Posterior vena cava (tissue), 2 donors: ENCODE measurements at regions not wholly inside any gene's neighbourhood (a gene's known extent, or its start where the extent isn't known, plus 50 kb on each side); places are given as distances from the start of the nearest gene placed in this dataset.
"Not testable (repeated sequence)": the region's sequence is repeated elsewhere in the genome, so short reads cannot be mapped to it uniquely, and the experiment has no call there.

Source experiments
- DNase-seq: peaks from one replicate; pipeline ENCODE4 v3.0.0-alpha.2; 2020; ENCODE audit warnings: low spot score
- intact Hi-C, 2 donors: fragments of 100-400 bp; cut with DNase I; formaldehyde crosslinking; loops; one replicate each; pipeline versions ENCODE4 v1.14.1 to v1.14.2; 2022 to 2023
- donor health status: DM: yes; HTN: yes; CAD: no.
- donor health status: DM: yes; HTN: yes; CAD: no.

GRCh38 chr7:69218576-69218975, 379.7 kb upstream of the AUTS2 start:
- DNase-seq: no peak
- intact Hi-C loops: no loop called here

DNA sequence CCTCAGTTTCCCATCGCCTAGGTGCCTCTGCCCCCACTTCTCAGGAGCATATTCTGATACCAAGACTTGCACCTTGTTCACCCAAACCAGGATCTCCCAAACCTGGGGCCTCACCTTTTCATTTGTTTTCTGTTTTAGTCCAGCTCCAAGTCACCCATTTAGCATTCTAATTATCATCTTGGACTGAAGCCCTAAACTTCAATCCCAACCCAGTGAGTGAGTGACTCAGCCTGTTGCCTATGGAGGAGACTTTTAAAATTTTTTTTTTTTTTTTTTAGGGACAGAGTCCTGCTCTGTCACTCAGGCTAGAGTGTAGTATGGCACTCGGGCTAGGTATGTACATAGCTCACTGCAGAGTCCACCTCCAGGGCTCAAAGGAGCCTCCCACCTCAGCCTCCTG, 378.9 kb upstream of the AUTS2 start:
- no peak for DNase-seq
- intact Hi-C loops: no loop called here

- DNase-seq: no peak
- intact Hi-C loops: no loop called here
These were observed 372.9 kb upstream of the AUTS2 start for GRCh38 chr7:69225259-69225943.

DNA sequence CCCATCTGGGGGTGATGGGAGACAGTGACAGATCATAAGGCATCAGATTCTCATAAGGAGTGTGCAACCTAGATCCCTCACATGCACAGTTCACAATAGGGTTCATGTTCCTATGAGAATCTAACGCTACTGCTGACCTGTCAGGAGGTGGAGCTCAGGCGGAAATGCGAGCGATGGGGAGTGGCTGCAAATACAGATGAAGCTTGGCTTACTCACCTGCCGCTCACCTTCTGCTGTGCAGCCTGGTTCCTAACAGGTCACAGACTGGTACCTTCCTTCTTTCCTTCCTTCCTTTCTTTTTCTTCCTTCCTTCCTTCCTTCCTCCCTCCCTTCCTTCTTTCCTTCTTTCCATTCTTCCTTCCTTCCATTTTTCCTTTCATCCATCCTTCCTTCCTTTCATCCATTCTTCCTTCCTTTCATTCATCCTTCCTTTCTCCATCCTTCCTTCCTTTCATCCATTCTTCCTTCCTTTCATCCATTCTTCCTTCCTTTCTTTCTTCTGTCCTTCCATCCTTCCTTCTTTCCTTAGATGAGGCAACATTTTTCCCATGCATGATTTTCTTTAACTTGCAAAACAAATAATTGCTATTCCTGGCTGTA, 370.0 kb upstream of the AUTS2 start:
- intact Hi-C loops: no loop called here
- no peak for DNase-seq

GRCh38 chr7:69232445-69233376, 365.6 kb upstream of the AUTS2 start:
- no peak for DNase-seq
- intact Hi-C loops: no loop called here

GRCh38 chr7:69237541-69237940, 360.7 kb upstream of the AUTS2 start:
- intact Hi-C loops: no loop called here
- DNase-seq: peak; percentile 48

GRCh38 chr7:69243016-69243415, 355.3 kb upstream of the AUTS2 start:
- no peak for DNase-seq
- intact Hi-C loops: no loop called here

GRCh38 chr7:69244701-69245100, 353.6 kb upstream of the AUTS2 start:
- DNase-seq: no peak
- intact Hi-C loops: no loop called here

GRCh38 chr7:69245646-69246045, 352.6 kb upstream of the AUTS2 start:
- DNase-seq: no peak
- intact Hi-C loops: no loop called here

GRCh38 chr7:69246758-69247157, 351.5 kb upstream of the AUTS2 start:
- no peak for DNase-seq
- intact Hi-C loops: no loop called here

DNA sequence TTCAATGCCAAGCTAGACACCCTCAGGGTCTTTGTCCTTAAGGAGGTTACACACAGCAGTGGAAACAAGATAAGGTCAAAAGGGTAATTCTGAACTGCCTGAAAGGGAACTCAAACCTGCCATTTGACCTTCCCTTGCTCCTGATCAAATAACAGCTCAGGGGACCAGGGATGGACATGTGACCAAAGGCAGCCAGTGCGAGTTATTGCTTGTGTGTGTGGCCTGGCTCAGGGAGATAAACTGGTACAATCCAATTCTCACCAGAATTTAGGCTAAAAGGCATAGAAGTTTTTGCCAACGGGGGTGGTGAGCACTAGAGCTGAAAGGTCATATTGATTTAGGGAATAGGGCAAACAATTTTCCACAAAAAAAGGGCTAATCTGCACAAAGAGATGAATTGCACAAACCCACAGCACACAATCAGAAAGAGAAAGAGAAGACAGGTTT, 349.9 kb upstream of the AUTS2 start:
- DNase-seq, intact Hi-C loops: not testable (repeated sequence)

GRCh38 chr7:69250958-69251357, 347.3 kb upstream of the AUTS2 start:
- intact Hi-C loops: no loop called here
- DNase-seq: no peak

DNA sequence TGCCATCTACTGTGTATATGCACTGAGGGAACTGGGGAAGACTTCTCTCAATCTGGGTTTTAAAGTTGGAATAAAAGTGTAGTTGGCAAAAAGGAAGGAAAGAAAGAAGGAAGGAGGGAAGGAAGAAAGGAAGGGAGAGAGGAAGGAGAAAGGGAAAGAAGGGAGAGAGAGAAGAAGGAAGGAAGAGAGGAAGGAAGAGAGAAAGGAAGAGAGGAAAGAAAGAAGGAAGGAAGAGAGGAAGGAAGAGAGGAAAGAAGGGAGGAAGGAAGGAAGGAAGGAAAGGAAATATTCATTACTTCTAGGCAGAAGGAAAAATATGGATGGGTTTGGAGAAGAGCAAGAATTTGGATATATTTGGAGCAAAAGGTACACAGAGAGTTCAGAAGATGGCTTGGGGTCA, 343.6 kb upstream of the AUTS2 start:
- DNase-seq: no peak
- intact Hi-C loops: no loop called here

DNA sequence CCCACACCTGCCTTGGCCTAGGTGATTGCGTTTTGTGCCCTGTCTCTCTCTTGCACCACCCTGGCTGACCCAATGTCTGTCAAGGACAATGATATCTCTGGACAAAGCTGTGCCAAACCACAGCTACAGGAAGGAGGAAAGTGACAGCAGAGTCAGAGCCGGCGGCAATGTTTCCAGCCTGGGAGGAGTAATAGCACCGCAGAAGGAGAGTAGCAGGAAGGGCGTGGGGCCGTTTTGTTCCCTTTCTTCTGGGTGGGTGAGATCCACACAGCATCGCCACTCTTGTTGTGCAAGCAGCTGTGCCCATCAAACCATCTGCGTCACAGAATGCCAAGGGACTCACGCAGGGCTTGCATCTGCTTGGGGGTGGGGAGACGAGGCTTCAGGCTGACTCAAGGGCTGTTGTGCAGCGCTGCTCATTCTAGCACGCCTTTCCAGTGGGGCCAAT, 341.6 kb upstream of the AUTS2 start:
- intact Hi-C loops: no loop called here
- DNase-seq: peak; percentile 89

DNA sequence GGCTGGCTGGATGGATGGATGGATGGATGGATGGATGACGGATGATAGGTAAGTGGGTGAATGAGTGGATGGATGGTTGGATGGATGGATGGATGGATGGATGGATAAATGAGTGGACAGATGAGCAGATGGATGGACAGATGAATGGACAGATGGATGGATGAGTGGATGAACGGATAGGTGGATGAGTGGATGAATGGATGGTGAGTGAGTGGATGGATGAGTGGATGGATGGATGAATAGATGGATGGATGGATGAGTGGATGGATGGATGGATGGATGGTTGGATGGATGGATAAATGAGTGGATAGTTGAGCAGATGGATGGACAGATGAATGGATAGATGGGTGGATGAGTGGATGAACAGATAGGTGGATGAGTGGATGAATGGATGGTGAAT, 340.7 kb upstream of the AUTS2 start:
- intact Hi-C loops: no loop called here
- no peak for DNase-seq

- no peak for DNase-seq
- intact Hi-C loops: no loop called here
These were observed 338.8 kb upstream of the AUTS2 start for GRCh38 chr7:69259445-69259844.

- intact Hi-C loops: no loop called here
These were observed 338.3 kb upstream of the AUTS2 start for GRCh38 chr7:69260023-69260422.

DNA sequence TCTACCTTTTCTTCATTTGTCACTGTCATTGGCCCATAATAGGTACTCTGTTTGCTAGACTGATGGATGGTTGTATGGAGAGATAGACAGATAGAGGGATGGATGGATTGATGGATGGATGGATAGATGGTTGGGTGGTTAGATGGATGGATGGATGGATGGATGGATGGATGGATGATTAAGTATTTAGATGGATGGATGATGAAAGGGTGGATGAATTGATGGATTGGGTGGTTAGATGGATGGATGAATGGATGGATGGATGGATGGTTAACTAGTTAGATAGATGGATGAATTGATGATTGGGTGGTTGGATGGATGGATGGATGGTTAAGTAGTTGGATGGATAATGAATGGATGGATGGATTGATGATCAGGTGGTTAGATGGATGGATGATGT, 334.7 kb upstream of the AUTS2 start:
- intact Hi-C loops: no loop called here
- DNase-seq: no peak

More at GRCh38 chr7:69260023-69260422, 338.3 kb upstream of the AUTS2 start:
- DNase-seq: no peak

GRCh38 chr7:69269806-69270205, 328.5 kb upstream of the AUTS2 start:
- DNase-seq: no peak
- intact Hi-C loops: no loop called here

- intact Hi-C loops: no loop called here
- no peak for DNase-seq
These were observed 326.2 kb upstream of the AUTS2 start for GRCh38 chr7:69272101-69272500.
